ENCODE measurements at regions not wholly inside any gene's neighbourhood (a gene's known extent, or its start where the extent isn't known, plus 50 kb on each side); places are given as distances from the start of the nearest gene placed in this dataset.

- H3K27me3 ChIP-seq, result no peaks in the 10 kb centered on the region
- H3K4me1 ChIP-seq, result no peaks in the 10 kb centered on the region
- DNase-seq (ENCODE audit: low spot score in 2 of 2), result no peak
- H3K4me3 ChIP-seq, result no peak overlapping the region
- intact Hi-C loops (cut with DNase I), result no loop called here
- H3K36me3 ChIP-seq, result no peaks in the 10 kb centered on the region
- no peak for TF ChIP-seq CTCF (IDR thresholded peaks at IDR 0.05)
- no peaks in the 10 kb centered on the region for H3K9me3 ChIP-seq
- H3K27ac ChIP-seq, result no peak overlapping the region
Observed at GRCh38 chr3:62981962-62982361, 106.7 kb upstream of the CADPS start.

GRCh38 chr3:62982795-62983455 lies 107.7 kb upstream of the CADPS start:
- H3K27ac ChIP-seq, result no peak overlapping the region
- no peak for TF ChIP-seq CTCF (IDR thresholded peaks at IDR 0.05)
- intact Hi-C loops (cut with DNase I), result no loop called here

DNA sequence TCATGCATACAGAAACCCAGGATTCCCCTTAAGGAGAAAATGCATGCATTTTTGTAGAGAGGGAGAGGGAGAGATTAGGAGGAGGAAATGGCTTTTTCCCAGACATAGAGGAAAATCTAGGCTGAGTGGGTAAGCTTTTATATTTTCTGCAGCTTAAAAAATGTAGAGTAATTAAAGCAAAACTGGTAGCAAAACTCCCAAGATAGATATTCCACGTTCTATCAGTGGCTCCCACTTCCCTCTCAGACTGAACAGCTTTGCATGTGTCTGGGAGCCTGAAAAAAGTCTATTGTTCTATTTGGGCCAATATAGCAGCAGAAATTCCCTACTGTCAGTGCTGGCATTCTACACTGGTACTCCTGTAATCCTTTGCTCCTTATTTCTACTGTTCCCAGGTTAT lies 110.8 kb upstream of the CADPS start:
- no peak overlapping the region for H3K4me3 ChIP-seq
- TF ChIP-seq CTCF (IDR thresholded peaks at IDR 0.05), result no peak

More at GRCh38 chr3:62982795-62983455, 107.7 kb upstream of the CADPS start:
- Histone ChIP-seq H3K27me3 (no peaks in the 10 kb centered on the region), H3K4me1 (no peaks in the 10 kb centered on the region), H3K9me3 (no peaks in the 10 kb centered on the region), H3K4me3 (no peak overlapping the region), H3K36me3 (no peaks in the 10 kb centered on the region)
- no peak for DNase-seq (ENCODE audit: low spot score in 2 of 2)

GRCh38 chr3:62987721-62988120 lies 112.5 kb upstream of the CADPS start:
- H3K9me3 ChIP-seq, result no peaks in the 10 kb centered on the region
- H3K36me3 ChIP-seq, result no peaks in the 10 kb centered on the region
- no peaks in the 10 kb centered on the region for H3K27me3 ChIP-seq
- no peak for DNase-seq (ENCODE audit: low spot score in 2 of 2)
- no peak for TF ChIP-seq CTCF (IDR thresholded peaks at IDR 0.05)
- H3K4me1 ChIP-seq, result no peaks in the 10 kb centered on the region
- H3K4me3 ChIP-seq, result no peak overlapping the region
- intact Hi-C loops (cut with DNase I), result no loop called here
- H3K27ac ChIP-seq, result no peak overlapping the region

More for the DNA sequence above, 110.8 kb upstream of the CADPS start:
- H3K36me3 ChIP-seq, result no peaks in the 10 kb centered on the region
- H3K4me1 ChIP-seq, result no peaks in the 10 kb centered on the region
- DNase-seq (ENCODE audit: low spot score in 2 of 2), result no peak
- intact Hi-C loops (cut with DNase I), result no loop called here
- H3K27ac ChIP-seq, result no peak overlapping the region
- no peaks in the 10 kb centered on the region for H3K27me3 ChIP-seq
- no peaks in the 10 kb centered on the region for H3K9me3 ChIP-seq

DNA sequence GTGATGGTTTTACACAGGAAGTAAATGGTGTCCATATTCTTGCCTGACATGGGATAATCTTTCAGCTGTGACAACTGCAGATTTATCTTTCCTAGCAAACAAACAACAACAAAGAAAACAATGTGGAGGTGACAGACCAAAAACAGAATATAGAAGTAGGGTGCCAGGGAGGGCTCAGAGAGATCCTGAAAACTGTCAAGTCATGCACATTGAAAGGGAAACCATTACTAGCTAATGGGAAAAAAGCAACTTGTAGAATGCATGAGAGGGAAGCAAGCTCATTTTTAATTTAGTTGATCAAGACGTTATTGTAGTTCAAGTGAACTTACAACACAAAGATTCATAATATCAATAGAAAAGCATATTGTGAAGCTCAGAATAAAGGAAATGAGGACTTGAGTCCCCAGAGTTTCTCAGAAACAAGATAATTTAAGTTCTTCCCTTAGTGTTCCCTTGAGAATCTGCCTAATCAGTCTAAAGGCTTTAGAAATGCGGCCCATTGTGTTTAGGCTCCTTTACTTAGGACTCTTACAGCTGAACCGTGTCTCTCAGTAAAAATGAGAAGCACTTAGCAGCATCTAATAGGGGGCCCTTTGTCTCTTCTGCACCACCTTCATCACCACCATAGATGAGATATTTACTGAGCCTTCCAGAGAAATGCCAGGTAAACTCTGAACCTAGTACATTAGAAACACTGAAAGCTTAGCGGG lies 115.6 kb upstream of the CADPS start:
- no peaks in the 10 kb centered on the region for H3K27me3 ChIP-seq
- no peaks in the 10 kb centered on the region for H3K4me1 ChIP-seq
- intact Hi-C loops (cut with DNase I), result no loop called here
- H3K27ac ChIP-seq, result no peak overlapping the region
- H3K4me3 ChIP-seq, result no peak overlapping the region
- no peaks in the 10 kb centered on the region for H3K9me3 ChIP-seq
- TF ChIP-seq CTCF (IDR thresholded peaks at IDR 0.05), result no peak
- no peak for DNase-seq (ENCODE audit: low spot score in 2 of 2)
- no peaks in the 10 kb centered on the region for H3K36me3 ChIP-seq
